HG03039 (cell line): ENCODE measurements at regions not wholly inside any gene's neighbourhood (a gene's known extent, or its start where the extent isn't known, plus 50 kb on each side); places are given as distances from the start of the nearest gene placed in this dataset.
"Not testable (repeated sequence)": the region's sequence is repeated elsewhere in the genome, so short reads cannot be mapped to it uniquely, and the experiment has no call there.

Experiments used
- ATAC-seq: cut with Tn5 transposase; IDR thresholded peaks from one replicate; pipeline ENCODE4 v1.9.1; 2021; ENCODE audit warnings: mild to moderate bottlenecking, moderate library complexity; ENCODE audit not compliant: unreplicated experiment

DNA sequence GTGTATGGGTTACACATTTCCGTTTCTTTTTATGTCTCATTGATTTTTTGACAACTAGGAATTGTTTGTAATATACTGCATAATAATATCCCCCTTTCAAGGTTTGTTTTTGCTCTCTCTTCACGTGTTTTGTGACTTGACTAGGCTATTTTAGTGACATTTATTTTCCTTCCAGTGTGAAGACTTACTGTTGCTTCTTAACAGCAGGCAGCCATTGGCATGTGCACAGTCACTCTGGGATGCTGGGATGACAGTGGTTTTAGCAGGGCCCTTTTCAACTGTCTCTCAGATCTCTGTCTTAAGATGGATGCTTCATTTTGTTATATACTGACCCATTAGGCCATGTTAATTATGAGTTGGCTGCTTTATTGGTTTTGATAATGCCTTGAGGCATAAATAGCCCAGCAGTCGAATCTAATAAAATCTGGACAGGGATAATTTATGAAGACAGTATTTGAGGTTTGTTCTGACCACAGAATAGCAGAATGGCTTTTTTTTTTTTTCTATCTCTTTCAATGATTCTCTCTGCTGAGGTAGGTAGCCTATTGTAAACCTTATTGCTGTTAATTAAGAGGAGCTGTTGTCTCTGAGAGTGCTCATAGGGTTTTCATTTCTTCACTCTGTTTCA is 536.0 kb downstream of the GABRG2 start:
- ATAC-seq = no peak

DNA sequence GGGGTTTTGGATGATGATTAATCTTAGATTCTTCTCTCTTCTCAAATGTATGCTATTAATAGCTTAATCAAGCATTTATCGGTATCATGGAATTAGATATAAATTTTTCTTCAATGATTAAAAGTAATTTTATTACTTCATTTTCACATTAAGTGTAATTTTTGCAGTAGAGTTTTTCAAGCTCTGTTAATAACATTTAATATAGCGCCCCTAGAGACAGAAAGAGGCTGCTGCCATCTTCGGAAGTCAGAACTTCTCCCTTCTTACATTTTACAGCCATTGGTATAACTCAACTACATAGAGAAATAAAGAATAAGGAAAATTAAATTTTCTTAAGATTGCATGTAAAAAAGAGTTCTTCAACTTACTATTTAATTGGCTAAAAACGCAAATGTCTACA is 540.3 kb downstream of the GABRG2 start:
- ATAC-seq = no peak

DNA sequence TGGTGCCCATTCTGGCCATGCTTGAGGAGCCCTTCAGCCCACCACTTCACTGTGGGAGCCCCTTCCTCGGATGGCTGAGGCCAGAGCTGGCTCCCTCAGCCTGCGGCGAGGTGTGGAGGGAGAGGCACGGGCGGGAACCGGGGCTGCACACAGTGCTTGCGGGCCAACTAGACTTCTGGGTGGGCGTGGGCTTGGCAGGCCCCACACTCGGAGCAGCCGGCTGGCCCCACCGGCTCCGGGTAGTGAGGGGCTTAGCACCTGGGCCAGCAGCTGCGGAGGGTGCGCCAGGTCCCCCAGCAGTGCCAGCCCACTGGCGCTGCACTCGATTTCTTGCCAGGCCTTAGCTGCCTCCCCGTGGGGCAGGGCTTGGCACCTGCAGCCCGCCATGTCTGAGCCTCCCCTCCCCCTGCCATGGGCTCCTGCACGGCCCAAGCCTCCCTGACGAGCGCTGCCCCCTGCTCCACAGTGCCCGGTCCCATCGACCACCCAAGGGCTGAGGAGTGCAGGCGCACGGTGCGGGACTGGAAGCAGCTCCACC is 554.2 kb downstream of the GABRG2 start:
- not testable (repeated sequence) for ATAC-seq

DNA sequence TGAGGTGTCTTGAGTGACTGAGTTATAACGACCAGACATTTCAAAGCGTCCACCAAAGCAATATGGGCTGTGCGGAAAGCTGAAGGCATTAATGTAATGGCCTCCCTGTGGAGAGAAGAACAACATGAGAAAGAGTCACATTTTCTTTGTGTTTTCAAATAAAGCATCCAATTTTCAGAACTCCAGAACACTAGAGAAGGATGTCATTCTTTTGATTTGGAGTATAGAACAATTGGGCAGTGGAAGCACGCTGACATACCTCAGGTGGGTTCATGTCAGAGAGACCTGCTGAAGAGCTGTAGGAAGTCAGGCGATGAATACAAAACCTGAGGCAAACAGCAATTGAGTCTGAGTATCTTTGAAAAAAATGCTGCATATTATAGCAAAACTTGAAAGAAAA is 556.5 kb downstream of the GABRG2 start:
- ATAC-seq = no peak

DNA sequence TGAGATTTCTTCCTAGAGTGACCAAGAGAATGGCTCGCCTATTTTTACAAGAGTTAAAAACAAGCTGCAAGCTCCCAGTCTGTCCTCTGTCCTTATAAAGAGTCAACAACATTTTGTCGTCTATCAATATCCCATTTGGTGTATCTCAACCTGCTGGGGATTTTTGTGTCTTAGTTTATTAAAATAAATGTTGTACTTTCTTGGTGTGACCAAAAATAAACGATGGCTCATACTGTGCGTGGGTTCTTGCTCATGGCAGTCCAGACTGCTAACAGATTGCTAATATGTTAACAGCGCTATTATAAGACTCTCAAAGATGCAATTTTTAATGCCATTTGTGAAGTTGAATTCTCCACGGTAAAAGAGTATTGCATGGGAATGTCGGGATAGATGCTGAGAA is 569.9 kb downstream of the GABRG2 start:
- ATAC-seq = no peak

DNA sequence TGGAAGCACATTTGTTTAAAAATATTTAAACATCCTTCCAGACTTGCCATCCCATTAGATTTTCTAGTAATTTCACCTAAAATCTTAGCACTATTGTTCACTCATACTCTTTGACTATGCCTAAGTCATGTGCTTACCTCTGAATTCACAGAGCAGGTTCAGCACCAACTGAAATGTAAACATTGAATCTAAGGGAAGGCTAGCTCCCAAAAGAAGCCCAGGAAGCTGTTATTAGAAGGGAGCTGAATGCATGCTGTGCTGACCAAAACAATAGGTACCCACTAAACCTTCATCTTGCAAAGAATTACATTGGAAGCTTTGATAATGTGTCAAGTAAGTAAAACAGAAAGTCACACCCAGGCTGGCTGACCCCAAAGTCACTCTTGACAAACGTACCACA is 571.3 kb downstream of the GABRG2 start:
- ATAC-seq = no peak

GRCh38 chr5:162641142-162641813 is 573.7 kb downstream of the GABRG2 start:
- ATAC-seq = no peak

GRCh38 chr5:162654661-162655405 is 587.3 kb downstream of the GABRG2 start:
- no peak for ATAC-seq

DNA sequence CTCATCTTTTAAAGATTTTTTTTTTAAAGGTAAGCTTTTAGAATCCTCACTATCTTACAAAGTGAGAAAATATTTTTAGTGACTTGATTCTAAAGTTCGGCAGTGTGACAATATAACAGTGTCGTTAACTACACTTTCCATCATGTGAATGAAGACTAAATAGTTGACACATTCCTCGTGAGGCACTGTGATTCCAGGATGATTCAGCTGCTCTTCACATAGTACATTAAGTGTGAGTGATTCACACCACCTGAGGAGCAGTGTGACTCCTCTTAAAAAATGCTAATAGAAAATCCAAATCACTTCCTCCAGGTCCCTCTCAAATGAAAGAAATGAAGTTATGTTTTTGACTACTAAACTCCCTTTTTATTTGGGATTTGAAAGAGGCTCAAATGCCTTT is 589.5 kb downstream of the GABRG2 start:
- ATAC-seq = no peak

DNA sequence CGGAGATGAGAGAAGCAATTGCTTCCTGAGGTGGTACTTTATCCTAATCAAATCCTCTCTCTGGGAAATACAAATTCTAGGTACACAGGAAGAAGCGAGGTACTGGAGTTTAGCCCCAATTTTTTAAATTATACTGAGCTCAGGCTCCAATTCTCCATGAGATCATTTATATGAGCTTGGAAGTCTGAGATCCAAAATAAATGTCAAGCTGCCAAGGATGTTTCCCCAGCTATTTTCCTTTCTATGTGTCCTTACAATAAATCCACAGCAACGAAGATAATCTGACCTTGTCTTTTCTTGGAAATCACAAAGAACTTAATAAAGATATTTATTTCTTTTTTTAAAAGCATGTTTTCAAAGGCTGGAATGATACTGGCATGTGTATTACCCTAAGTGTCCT is 597.3 kb downstream of the GABRG2 start:
- no peak for ATAC-seq

DNA sequence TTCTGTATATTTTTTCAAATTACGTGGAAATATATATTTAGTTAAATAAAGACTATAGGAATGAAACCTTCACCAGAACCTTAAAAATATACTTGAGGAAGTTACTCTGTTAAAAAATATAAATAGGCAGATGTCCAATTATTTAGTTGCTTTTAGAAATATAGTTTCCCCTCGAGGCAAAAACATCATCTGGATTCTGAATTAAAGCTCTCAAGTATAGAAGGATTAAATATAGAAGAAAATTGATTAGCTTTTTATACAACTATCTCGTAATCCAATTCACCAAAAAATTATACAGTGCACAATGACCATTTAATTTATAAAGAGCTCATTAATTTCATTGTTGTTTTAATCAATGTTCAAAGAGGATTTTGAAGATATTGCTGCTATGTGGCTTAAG is 601.4 kb downstream of the GABRG2 start:
- no peak for ATAC-seq

GRCh38 chr5:162672061-162672460 is 604.5 kb downstream of the GABRG2 start:
- ATAC-seq = no peak

- no peak for ATAC-seq
Observed at GRCh38 chr5:162683284-162683683, 615.7 kb downstream of the GABRG2 start.

GRCh38 chr5:162684145-162684544 is 616.6 kb downstream of the GABRG2 start:
- ATAC-seq = no peak

DNA sequence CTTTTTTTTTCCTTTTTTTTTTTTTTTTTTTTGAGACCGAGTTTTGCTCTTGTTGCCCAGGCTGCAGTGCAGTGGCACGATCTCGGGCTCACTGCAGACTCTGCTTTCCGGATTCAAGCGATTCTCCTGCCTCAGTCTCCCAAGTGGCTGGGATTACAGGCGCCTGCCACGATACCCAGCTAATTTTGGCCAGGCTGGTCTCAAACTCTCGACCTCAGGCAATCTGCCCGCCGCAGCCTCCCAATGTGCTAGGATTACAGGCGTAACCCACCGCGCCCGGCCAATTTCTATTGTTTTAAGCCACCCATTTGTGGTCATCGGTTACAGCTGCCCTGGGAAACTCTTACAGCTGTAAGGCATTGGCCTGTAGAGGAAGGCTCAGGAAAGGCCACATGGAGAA is 617.7 kb downstream of the GABRG2 start:
- ATAC-seq = no peak

DNA sequence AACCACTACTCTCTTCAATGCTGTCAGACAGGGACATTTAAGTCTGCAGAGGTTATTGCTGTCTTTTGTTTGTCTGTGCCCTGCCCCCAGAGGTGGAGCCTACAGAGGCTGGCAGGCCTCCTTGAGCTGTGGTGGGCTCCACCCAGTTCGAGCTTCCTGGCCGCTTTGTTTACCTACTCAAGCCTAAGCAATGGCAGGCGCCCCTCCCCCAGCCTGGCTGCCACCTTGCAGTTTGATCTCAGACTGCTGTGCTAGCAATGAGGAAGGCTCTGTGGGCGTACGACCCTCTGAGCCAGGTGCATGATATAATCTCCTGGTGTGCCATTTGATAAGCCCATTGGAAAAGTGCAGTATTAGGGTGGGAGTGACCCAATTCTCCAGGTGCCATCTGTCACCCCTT is 628.7 kb downstream of the GABRG2 start:
- not testable (repeated sequence) for ATAC-seq

DNA sequence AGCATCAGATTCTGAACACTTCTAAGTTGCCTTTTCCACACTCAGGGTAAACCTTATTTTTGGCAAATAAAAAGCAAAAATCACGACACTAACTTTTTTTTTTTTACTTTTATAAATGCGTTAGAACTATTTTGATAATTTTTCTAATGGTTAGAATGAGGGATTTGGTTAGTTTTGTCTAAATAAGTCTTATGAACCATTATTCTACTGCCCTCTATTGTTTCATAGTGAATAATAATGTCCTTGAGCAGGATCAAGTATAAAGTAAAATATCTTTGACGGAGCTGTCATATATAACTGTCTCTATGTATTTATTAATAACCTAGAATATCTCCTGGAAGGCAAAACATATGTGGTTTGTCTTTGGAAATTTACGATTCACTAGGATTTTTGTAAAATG is 631.8 kb downstream of the GABRG2 start:
- no peak for ATAC-seq

- no peak for ATAC-seq
Observed at GRCh38 chr5:162703914-162704313, 636.3 kb downstream of the GABRG2 start.

GRCh38 chr5:162711244-162711643 is 643.7 kb downstream of the GABRG2 start:
- ATAC-seq = no peak

DNA sequence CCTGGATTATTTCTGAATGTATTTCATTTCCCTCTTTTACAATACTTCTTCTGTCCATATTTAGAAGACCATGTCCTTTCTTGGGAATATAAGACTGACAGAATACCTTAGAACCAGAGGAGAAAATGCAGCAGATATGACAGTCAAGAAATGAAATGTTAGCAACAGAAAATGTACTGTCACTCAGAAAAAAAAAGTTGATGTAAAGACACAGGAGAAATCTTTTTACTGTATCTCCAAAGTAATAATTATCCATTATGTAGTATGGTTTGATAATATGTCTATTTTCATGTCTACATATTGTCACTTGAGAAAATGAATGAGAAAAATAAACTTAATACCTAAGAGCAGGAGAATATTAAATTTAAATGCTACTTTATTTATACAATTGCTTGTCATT is 652.1 kb downstream of the GABRG2 start:
- ATAC-seq = no peak

- no peak for ATAC-seq
Observed at GRCh38 chr5:162721125-162721524, 653.6 kb downstream of the GABRG2 start.

- no peak for ATAC-seq
Observed at GRCh38 chr5:162752612-162753011, 684.8 kb upstream of the CCNG1 start.
